ENCODE measurements at regions not wholly inside any gene's neighbourhood (a gene's known extent, or its start where the extent isn't known, plus 50 kb on each side); places are given as distances from the start of the nearest gene placed in this dataset.

DNA sequence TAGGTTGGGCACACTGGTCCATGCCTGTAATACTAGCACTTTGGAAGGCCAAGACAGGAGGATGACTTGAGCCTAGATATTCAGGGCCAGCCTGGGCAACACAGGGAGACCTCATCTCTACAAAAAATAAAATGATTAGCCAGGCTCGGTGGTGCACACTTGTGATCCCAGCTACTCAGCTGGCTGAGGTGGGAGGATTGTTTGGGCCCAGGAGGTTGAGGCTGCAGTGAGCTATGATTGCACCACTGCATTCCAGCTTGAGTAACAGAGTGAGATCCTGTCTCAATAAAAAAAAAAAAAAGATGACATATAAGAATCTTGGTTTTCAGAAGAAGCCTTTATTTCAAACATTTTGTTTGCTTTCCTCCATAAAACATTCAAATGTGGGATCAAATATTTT is 178.0 kb downstream of the LIG4 start:
- Histone ChIP-seq H3K27ac (no peak overlapping the region), H3K4me1 (no peaks in the 10 kb centered on the region), H3K4me3 (no peak overlapping the region), H3K9me3 (no peaks in the 10 kb centered on the region), H3K36me3 (no peaks in the 10 kb centered on the region), H3K27me3 (no peaks in the 10 kb centered on the region)
- TF ChIP-seq POLR2A (IDR thresholded peaks at IDR 0.05): no peak
- TF ChIP-seq, protein P1, sequence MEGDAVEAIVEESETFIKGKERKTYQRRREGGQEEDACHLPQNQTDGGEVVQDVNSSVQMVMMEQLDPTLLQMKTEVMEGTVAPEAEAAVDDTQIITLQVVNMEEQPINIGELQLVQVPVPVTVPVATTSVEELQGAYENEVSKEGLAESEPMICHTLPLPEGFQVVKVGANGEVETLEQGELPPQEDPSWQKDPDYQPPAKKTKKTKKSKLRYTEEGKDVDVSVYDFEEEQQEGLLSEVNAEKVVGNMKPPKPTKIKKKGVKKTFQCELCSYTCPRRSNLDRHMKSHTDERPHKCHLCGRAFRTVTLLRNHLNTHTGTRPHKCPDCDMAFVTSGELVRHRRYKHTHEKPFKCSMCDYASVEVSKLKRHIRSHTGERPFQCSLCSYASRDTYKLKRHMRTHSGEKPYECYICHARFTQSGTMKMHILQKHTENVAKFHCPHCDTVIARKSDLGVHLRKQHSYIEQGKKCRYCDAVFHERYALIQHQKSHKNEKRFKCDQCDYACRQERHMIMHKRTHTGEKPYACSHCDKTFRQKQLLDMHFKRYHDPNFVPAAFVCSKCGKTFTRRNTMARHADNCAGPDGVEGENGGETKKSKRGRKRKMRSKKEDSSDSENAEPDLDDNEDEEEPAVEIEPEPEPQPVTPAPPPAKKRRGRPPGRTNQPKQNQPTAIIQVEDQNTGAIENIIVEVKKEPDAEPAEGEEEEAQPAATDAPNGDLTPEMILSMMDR (IDR thresholded peaks at IDR 0.05): no peak
- 0% methylated on average over 1 of the region's 1 CpG for WGBS (ENCODE audit: insufficient coverage, low coverage, low lambda C conversion rate, missing lambda C conversion rate)
- no peak for ATAC-seq
- intact Hi-C loops (cut with DNase I): no loop called here
- DNase-seq: no peak

DNA sequence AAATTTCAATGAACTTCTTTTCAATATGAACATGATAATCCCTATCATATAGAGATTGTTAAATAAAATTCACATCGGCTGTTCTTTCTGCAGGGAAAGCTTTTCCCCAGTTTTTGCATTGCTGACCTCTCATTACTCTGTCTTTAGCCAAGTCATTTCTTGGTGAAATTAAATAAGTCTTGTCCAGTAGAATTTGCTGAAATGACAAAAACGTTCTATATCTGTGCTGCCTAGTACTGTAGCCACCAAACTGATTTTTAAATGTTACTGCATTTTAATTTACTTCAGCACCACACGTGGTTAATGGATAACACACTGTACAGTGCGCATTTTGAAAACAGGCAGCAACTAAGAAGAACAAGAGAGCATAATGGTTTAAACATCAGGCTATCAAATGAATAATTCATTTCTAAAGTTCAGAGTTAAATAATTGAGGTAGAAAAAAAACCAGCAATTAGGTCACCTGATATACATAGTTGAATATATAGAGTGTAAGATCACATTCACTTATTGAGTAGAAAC is 178.9 kb downstream of the LIG4 start:
- TF ChIP-seq, protein P1 (IDR thresholded peaks at IDR 0.05): no peak
- TF ChIP-seq POLR2A (IDR thresholded peaks at IDR 0.05): no peak
- no peak for DNase-seq
- no peaks in the 10 kb centered on the region for H3K9me3 ChIP-seq
- H3K27ac ChIP-seq: no peak overlapping the region
- H3K4me3 ChIP-seq: no peak overlapping the region
- intact Hi-C loops (cut with DNase I): no loop called here
- WGBS (ENCODE audit: insufficient coverage, low coverage, low lambda C conversion rate, missing lambda C conversion rate): 36% methylated on average over 4 of the region's 4 CpGs
- ATAC-seq: no peak
- H3K36me3 ChIP-seq: no peaks in the 10 kb centered on the region
- H3K27me3 ChIP-seq: no peaks in the 10 kb centered on the region
- H3K4me1 ChIP-seq: no peaks in the 10 kb centered on the region

DNA sequence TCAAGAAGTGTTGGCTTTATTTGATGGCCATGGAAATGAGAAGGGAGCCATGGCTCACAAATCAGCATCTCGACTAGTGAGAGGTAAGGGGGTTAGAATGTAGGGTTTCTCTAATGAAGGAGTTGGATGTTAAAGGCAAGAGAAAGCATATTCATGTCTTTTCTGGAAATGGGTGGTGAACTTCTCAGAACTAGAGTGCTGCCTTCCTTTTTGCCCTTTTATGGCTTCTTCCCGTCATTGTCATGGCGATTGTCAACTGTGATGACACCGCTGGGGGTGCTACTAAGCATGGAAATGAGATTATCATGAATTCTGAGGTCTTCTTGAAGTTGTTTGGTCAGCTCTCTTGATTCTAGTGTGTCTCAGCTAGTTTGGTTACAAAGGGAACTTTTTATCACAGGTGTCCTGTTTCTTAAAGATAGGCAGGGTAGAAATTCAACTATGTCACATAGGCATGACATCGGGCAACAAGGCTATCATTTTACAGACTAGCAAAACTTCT is 180.4 kb downstream of the LIG4 start:
- H3K27ac ChIP-seq: no peak overlapping the region

DNA sequence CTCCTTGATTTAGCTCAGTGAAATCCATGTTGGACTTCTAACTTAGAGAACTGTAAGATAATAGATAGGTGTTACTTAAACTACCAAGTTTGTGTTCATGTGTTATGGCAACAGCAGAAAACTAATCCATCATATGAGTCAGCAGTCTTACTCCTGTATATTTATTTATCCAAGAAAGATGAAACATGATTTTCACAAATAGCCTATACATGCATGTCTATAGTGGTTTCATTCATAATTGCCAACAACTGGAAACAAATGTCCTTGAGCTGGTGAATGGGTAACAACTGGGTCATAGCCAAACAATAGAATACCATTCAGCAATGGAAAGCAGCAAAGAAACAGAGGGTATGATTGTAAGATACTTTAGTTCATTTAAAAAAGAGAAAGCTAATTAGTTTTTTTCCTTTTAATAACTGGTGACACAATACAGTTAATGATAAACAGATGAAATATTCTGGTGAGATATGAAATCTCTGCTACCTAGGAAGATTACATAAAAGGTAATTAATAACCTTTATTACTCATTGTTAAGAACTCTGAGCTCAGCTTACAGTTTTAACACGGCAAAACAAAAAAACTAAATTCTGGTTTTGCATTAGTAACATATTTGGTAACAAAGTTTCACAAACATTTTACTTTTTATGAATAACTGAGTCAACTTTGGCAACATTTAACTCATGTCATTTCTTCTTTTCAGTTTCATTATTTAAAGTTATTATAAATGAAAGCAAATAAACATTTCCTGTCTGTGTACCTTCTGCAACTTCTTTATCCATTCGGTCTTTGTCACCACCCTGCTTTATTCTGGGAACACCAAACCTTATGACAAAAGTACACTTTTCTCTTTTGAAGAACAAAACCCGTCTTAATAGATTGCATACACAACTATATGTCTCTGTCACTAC is 181.3 kb downstream of the LIG4 start:
- no peaks in the 10 kb centered on the region for H3K27me3 ChIP-seq
- H3K27ac ChIP-seq: no peak overlapping the region
- H3K36me3 ChIP-seq: no peaks in the 10 kb centered on the region
- no peaks in the 10 kb centered on the region for H3K4me1 ChIP-seq
- WGBS (ENCODE audit: insufficient coverage, low coverage, low lambda C conversion rate, missing lambda C conversion rate): 48% methylated on average over 3 of the region's 3 CpGs
- TF ChIP-seq POLR2A (IDR thresholded peaks at IDR 0.05): no peak
- no peaks in the 10 kb centered on the region for H3K9me3 ChIP-seq
- H3K4me3 ChIP-seq: no peak overlapping the region
- intact Hi-C loops (cut with DNase I): no loop called here
- ATAC-seq (no peak), DNase-seq (no peak)

More for the DNA sequence above, 180.4 kb downstream of the LIG4 start:
- H3K9me3 ChIP-seq: no peaks in the 10 kb centered on the region
- intact Hi-C loops (cut with DNase I): no loop called here
- 46% methylated on average over 2 of the region's 5 CpGs for WGBS (ENCODE audit: insufficient coverage, low coverage, low lambda C conversion rate, missing lambda C conversion rate)
- H3K4me3 ChIP-seq: no peak overlapping the region
- H3K27me3 ChIP-seq: no peaks in the 10 kb centered on the region
- ATAC-seq: no peak
- no peaks in the 10 kb centered on the region for H3K36me3 ChIP-seq
- TF ChIP-seq POLR2A (IDR thresholded peaks at IDR 0.05): no peak
- TF ChIP-seq, protein P1 (IDR thresholded peaks at IDR 0.05): no peak
- no peaks in the 10 kb centered on the region for H3K4me1 ChIP-seq
- DNase-seq: no peak

DNA sequence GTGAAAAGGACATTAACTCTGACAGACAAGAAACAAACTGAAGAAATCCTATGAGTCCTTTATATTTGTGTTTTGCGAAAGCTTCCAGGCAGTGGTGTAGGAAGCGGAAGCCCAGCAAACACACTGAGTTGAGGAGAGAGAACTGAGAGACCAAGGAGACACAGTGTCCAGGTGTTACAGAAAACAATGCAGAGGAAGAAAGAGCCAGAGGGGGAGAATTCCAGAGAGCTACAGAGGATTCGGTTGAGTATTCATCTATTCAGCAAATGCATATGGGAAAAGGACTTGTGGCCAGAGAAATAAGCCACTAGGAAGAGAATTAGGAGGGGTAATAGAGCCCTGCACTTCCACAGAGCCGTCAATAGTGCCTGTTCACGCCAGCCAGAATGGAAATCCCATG is 183.5 kb downstream of the LIG4 start:
- ATAC-seq (no peak), DNase-seq (no peak)
- Histone ChIP-seq H3K4me1 (no peaks in the 10 kb centered on the region), H3K27ac (no peak overlapping the region), H3K36me3 (no peaks in the 10 kb centered on the region), H3K9me3 (no peaks in the 10 kb centered on the region), H3K27me3 (no peaks in the 10 kb centered on the region), H3K4me3 (no peak overlapping the region)
- no peak for TF ChIP-seq POLR2A (IDR thresholded peaks at IDR 0.05)
- intact Hi-C loops (cut with DNase I): no loop called here
- 40% methylated on average over 5 of the region's 5 CpGs for WGBS (ENCODE audit: insufficient coverage, low coverage, low lambda C conversion rate, missing lambda C conversion rate)
